ENCODE measurements at regions not wholly inside any gene's neighbourhood (a gene's known extent, or its start where the extent isn't known, plus 50 kb on each side); places are given as distances from the start of the nearest gene placed in this dataset.
"Not testable (repeated sequence)": the region's sequence is repeated elsewhere in the genome, so short reads cannot be mapped to it uniquely, and the experiment has no call there.

- DNase-seq, result no peak
Measured at GRCh38 chr7:46606761-46607160, 685.7 kb upstream of the IGFBP3 start.

- DNase-seq, result no peak
Measured at GRCh38 chr7:46604241-46604661, 683.2 kb upstream of the IGFBP3 start.

- DNase-seq, result no peak
Measured at GRCh38 chr7:46603780-46604179, 682.7 kb upstream of the IGFBP3 start.

- DNase-seq, result no peak
Measured at GRCh38 chr7:46603296-46603752, 682.3 kb upstream of the IGFBP3 start.

GRCh38 chr7:46600340-46600739 is 679.3 kb upstream of the IGFBP3 start:
- no peak for DNase-seq

- not testable (repeated sequence) for DNase-seq
Measured at GRCh38 chr7:46594831-46595230, 673.8 kb upstream of the IGFBP3 start.

- DNase-seq, result not testable (repeated sequence)
Measured at GRCh38 chr7:46590918-46591905, 670.1 kb upstream of the IGFBP3 start.

- no peak for DNase-seq
Measured at GRCh38 chr7:46589286-46589685, 668.2 kb upstream of the IGFBP3 start.

GRCh38 chr7:46586406-46586805 is 665.3 kb upstream of the IGFBP3 start:
- no peak for DNase-seq

- DNase-seq, result no peak
Measured at GRCh38 chr7:46583656-46584055, 662.6 kb upstream of the IGFBP3 start.

- DNase-seq, result no peak
Measured at GRCh38 chr7:46581268-46581667, 660.2 kb upstream of the IGFBP3 start.

- no peak for DNase-seq
Measured at GRCh38 chr7:46580766-46581165, 659.7 kb upstream of the IGFBP3 start.

- no peak for DNase-seq
Measured at GRCh38 chr7:46577394-46577793, 656.3 kb upstream of the IGFBP3 start.

- no peak for DNase-seq
Measured at GRCh38 chr7:46576950-46577349, 655.9 kb upstream of the IGFBP3 start.

GRCh38 chr7:46572691-46573090 is 651.6 kb upstream of the IGFBP3 start:
- DNase-seq, result no peak

GRCh38 chr7:46571996-46572395 is 650.9 kb upstream of the IGFBP3 start:
- DNase-seq, result no peak

- DNase-seq, result no peak
Measured at GRCh38 chr7:46569133-46569465, 648.0 kb upstream of the IGFBP3 start.

GRCh38 chr7:46568420-46569132 is 647.5 kb upstream of the IGFBP3 start:
- no peak for DNase-seq

GRCh38 chr7:46567858-46568257 is 646.8 kb upstream of the IGFBP3 start:
- no peak for DNase-seq

- no peak for DNase-seq
Measured at GRCh38 chr7:46566097-46566774, 645.2 kb upstream of the IGFBP3 start.

GRCh38 chr7:46565253-46566096 is 644.4 kb upstream of the IGFBP3 start:
- DNase-seq, result no peak

GRCh38 chr7:46559194-46559832 is 638.2 kb upstream of the IGFBP3 start:
- no peak for DNase-seq
